Fibroblast of villous mesenchyme (primary cell): ENCODE measurements at regions not wholly inside any gene's neighbourhood (a gene's known extent, or its start where the extent isn't known, plus 50 kb on each side); places are given as distances from the start of the nearest gene placed in this dataset.

Source experiments
- DNase-seq: peaks from one replicate; pipeline ENCODE4 v3.0.0-alpha.2; 2010; ENCODE audit warnings: low read depth
- H3K4me3 ChIP-seq: 2 replicates; pipeline ENCODE4 v1.5.1; 2011; ENCODE audit warnings: low read depth, mild to moderate bottlenecking, low read length
- TF ChIP-seq, protein P1 (sequence below): IDR thresholded peaks from 2 replicates; pipeline ENCODE4 v1.5.1; 2012; ENCODE audit warnings: low read depth, mild to moderate bottlenecking, low read length; ENCODE audit not compliant: insufficient read depth

DNA sequence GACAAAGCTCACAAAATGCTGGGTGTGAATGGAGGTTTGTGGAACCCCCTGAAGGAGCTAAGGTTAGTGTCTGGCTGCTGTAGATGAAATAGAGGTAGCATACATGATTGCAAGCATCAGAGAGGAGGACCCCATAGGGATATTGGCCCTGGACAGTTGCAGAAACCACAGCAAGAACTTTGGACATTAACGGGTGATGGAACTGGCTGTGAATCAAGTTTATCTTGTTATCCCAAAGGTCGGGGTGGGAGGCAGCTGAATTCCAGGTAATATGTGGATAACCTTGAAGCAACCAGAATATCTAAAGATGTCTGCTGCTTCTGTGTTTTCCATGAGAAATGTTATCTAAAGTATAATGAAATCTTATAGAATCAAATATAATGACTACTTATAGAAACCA is 447.7 kb downstream of the ZSWIM6 start:
- TF ChIP-seq, protein P1, sequence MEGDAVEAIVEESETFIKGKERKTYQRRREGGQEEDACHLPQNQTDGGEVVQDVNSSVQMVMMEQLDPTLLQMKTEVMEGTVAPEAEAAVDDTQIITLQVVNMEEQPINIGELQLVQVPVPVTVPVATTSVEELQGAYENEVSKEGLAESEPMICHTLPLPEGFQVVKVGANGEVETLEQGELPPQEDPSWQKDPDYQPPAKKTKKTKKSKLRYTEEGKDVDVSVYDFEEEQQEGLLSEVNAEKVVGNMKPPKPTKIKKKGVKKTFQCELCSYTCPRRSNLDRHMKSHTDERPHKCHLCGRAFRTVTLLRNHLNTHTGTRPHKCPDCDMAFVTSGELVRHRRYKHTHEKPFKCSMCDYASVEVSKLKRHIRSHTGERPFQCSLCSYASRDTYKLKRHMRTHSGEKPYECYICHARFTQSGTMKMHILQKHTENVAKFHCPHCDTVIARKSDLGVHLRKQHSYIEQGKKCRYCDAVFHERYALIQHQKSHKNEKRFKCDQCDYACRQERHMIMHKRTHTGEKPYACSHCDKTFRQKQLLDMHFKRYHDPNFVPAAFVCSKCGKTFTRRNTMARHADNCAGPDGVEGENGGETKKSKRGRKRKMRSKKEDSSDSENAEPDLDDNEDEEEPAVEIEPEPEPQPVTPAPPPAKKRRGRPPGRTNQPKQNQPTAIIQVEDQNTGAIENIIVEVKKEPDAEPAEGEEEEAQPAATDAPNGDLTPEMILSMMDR, result no peak
- DNase-seq, result no peak
- H3K4me3 ChIP-seq, result no peak overlapping the region

- DNase-seq, result no peak
- H3K4me3 ChIP-seq, result no peak overlapping the region
- TF ChIP-seq, protein P1, result no peak
Measured at GRCh38 chr5:61783481-61783880, 451.4 kb downstream of the ZSWIM6 start.

DNA sequence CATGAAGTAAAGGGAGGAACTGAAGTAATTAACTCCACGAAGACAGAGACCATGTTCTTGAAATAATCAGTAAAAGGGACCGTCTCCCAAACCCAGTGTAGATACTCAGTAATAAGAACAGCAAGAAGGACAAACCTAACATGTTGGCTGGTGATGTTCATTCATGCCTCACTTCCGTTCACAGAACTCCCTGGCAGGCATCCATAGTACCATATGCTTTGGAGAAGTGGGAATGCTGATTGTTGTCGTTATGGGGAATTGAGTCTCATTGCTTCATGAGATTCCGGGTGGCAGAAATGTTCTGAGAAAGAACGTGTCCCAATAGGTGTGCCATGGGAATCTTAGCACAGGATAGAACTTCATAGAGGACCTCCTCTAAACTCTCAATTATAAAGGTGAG is 452.3 kb downstream of the ZSWIM6 start:
- no peak for DNase-seq
- TF ChIP-seq, protein P1, result no peak

GRCh38 chr5:61788548-61788947 is 456.5 kb downstream of the ZSWIM6 start:
- TF ChIP-seq, protein P1, result no peak
- no peak overlapping the region for H3K4me3 ChIP-seq
- no peak for DNase-seq

More for the DNA sequence above, 452.3 kb downstream of the ZSWIM6 start:
- H3K4me3 ChIP-seq, result no peak overlapping the region

GRCh38 chr5:61790007-61790406 is 457.9 kb downstream of the ZSWIM6 start:
- DNase-seq, result no peak
- TF ChIP-seq, protein P1, result no peak
- H3K4me3 ChIP-seq, result no peak overlapping the region

GRCh38 chr5:61790678-61791077 is 458.6 kb downstream of the ZSWIM6 start:
- no peak overlapping the region for H3K4me3 ChIP-seq
- TF ChIP-seq, protein P1, result no peak
- no peak for DNase-seq

DNA sequence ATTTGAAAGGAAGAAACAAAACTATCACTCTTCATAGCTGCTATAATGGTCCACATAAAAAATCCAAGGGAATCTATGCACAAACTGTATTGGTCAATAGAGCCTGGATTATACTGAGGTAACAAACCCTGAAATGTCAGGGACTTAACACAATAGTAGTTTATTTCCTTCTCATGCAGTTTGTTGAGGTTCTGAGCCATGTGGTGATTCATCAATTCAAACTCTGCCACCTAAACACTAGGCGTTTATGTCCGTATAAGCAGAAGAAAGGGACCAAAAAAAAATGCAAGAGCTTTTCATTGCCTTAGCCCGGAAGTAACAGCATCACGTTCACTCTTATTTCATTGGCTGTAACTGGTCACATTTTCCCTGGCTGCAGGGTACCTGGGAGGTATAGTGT is 464.7 kb downstream of the ZSWIM6 start:
- no peak overlapping the region for H3K4me3 ChIP-seq
- TF ChIP-seq, protein P1, result no peak
- no peak for DNase-seq
